Thyroid gland (tissue), 4 donors: ENCODE measurements at regions not wholly inside any gene's neighbourhood (a gene's known extent, or its start where the extent isn't known, plus 50 kb on each side); places are given as distances from the start of the nearest gene placed in this dataset.

Source experiments
- POLR2A ChIP-seq, 2 donors: fragments of 450-650 bp; IDR thresholded peaks; one replicate each; pipeline ENCODE4 v1.6.1; 2017; ENCODE audit warnings: antibody characterized with exemption in 2 of 2, mild to moderate bottlenecking in 2 of 2, moderate library complexity in 1 of 2
- TF ChIP-seq, protein P1 (sequence below), 6 experiments: fragments of 200-600 bp in 3 of 6; fragments of 450-650 bp in 3 of 6; sonication (generic) in 3 of 6; IDR thresholded peaks; one replicate each; pipeline ENCODE4 v1.5.1; 2016 to 2019; ENCODE audit warnings: antibody characterized with exemption in 6 of 6, mild to moderate bottlenecking in 2 of 6, inconsistent platforms in 1 of 6, moderate library complexity in 1 of 6

DNA sequence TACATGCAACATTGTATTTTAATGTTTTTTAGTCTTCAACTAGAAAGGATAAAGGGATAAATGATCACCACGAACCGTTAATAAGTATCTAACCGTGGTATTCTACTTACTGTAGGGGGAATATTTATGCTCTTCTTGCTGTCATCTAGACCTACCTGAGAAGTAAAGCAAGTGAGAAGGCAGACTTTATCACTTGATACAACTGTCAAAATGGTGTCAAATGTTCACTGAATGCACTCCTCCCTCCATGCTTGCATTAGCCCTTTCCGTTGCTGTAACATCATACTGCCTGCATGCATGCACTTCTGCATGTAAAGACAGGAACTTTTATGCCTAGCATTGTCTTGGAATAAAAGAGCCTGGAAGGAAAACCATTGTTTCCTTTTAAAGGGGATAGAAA lies 298.6 kb upstream of the PMFBP1 start:
- no peak for TF ChIP-seq POLR2A (IDR thresholded peaks at IDR 0.05)
- TF ChIP-seq, protein P1, sequence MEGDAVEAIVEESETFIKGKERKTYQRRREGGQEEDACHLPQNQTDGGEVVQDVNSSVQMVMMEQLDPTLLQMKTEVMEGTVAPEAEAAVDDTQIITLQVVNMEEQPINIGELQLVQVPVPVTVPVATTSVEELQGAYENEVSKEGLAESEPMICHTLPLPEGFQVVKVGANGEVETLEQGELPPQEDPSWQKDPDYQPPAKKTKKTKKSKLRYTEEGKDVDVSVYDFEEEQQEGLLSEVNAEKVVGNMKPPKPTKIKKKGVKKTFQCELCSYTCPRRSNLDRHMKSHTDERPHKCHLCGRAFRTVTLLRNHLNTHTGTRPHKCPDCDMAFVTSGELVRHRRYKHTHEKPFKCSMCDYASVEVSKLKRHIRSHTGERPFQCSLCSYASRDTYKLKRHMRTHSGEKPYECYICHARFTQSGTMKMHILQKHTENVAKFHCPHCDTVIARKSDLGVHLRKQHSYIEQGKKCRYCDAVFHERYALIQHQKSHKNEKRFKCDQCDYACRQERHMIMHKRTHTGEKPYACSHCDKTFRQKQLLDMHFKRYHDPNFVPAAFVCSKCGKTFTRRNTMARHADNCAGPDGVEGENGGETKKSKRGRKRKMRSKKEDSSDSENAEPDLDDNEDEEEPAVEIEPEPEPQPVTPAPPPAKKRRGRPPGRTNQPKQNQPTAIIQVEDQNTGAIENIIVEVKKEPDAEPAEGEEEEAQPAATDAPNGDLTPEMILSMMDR (IDR thresholded peaks at IDR 0.05) = no peak
